ENCODE measurements at regions not wholly inside any gene's neighbourhood (a gene's known extent, or its start where the extent isn't known, plus 50 kb on each side); places are given as distances from the start of the nearest gene placed in this dataset.

GRCh38 chr15:27670486-27671209, 428.5 kb downstream of the OCA2 start:
- intact Hi-C loops (cut with micrococcal nuclease; ENCODE audit: unreplicated experiment) = no loop called here
- DNase-seq (ENCODE audit: low spot score) = no peak
- ChIA-PET POLR2A (no interaction called here), CTCF (ENCODE audit: unreplicated experiment) (no interaction called here)
- no peaks in the 10 kb centered on the region for H3K9me3 ChIP-seq (ENCODE audit: low read length)
- no peak for TF ChIP-seq CTCF (conservative IDR thresholded peaks at IDR 0.05; ENCODE audit: low read length)
- TF ChIP-seq EZH2phosphoT487 (IDR thresholded peaks at IDR 0.05; ENCODE audit: borderline replicate concordance, low read depth, low read length) = no peak
- H3K79me2 ChIP-seq (ENCODE audit: insufficient read depth, low read depth, low read length) = no peaks in the 10 kb centered on the region
- H2AFZ ChIP-seq (ENCODE audit: low read length) = no peak overlapping the region
- no peaks in the 10 kb centered on the region for H3K4me1 ChIP-seq (ENCODE audit: insufficient read depth, low read length, poor library complexity, severe bottlenecking)
- H3K9me2 ChIP-seq (ENCODE audit: insufficient read depth, low read length) = no peaks in the 10 kb centered on the region
- no peak overlapping the region for H3K27ac ChIP-seq (ENCODE audit: low read depth, low read length, poor library complexity, severe bottlenecking)
- no peaks in the 10 kb centered on the region for H3K36me3 ChIP-seq (ENCODE audit: insufficient read depth, low read length)
- H3K4me3 ChIP-seq (ENCODE audit: low read depth, low read length, poor library complexity, severe bottlenecking) = no peak overlapping the region
- no TSS peak for BruUV-seq (replicated peaks)
- H4K20me1 ChIP-seq (ENCODE audit: insufficient read depth, low read length) = no peaks in the 10 kb centered on the region
- H3K4me2 ChIP-seq (ENCODE audit: low read length) = no peak overlapping the region

DNA sequence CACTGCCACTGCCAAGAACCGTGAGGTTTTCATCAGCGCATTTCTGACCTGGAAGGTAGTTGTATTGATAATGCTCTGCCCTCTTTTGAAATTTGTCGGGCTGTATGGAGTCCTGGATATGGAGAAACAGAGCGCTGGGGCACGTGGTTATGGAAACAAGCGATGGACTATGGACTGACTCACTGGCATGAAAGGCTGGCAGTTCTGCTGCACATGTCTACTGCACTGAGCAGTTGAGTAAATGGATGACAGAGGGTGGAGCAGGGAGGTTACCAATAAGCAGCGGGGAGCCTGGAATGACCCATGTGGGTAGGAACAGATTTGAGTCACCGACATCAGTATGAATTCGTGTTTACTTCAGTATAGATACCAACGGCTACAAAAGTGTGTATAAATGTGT, 429.5 kb downstream of the OCA2 start:
- BruUV-seq (replicated peaks) = no TSS peak
- Histone ChIP-seq H3K4me2 (ENCODE audit: low read length) (no peak overlapping the region), H3K4me3 (ENCODE audit: low read depth, low read length, poor library complexity, severe bottlenecking) (no peak overlapping the region), H2AFZ (ENCODE audit: low read length) (no peak overlapping the region), H3K36me3 (ENCODE audit: insufficient read depth, low read length) (no peaks in the 10 kb centered on the region), H3K79me2 (ENCODE audit: insufficient read depth, low read depth, low read length) (no peaks in the 10 kb centered on the region), H3K9me3 (ENCODE audit: low read length) (no peaks in the 10 kb centered on the region), H4K20me1 (ENCODE audit: insufficient read depth, low read length) (no peaks in the 10 kb centered on the region), H3K4me1 (ENCODE audit: insufficient read depth, low read length, poor library complexity, severe bottlenecking) (no peaks in the 10 kb centered on the region), H3K27ac (ENCODE audit: low read depth, low read length, poor library complexity, severe bottlenecking) (no peak overlapping the region), H3K9me2 (ENCODE audit: insufficient read depth, low read length) (no peaks in the 10 kb centered on the region)
- POLR2A ChIA-PET = no interaction called here
- CTCF ChIA-PET (ENCODE audit: unreplicated experiment) = no interaction called here
- no peak for DNase-seq (ENCODE audit: low spot score)
- intact Hi-C loops (cut with micrococcal nuclease; ENCODE audit: unreplicated experiment) = no loop called here
- TF ChIP-seq EZH2phosphoT487 (IDR thresholded peaks at IDR 0.05; ENCODE audit: borderline replicate concordance, low read depth, low read length) (no peak), CTCF (conservative IDR thresholded peaks at IDR 0.05; ENCODE audit: low read length) (no peak)

GRCh38 chr15:27668471-27669220, 430.5 kb downstream of the OCA2 start:
- Histone ChIP-seq H3K4me3 (ENCODE audit: low read depth, low read length, poor library complexity, severe bottlenecking) (no peak overlapping the region), H4K20me1 (ENCODE audit: insufficient read depth, low read length) (no peaks in the 10 kb centered on the region), H3K9me2 (ENCODE audit: insufficient read depth, low read length) (no peaks in the 10 kb centered on the region), H3K79me2 (ENCODE audit: insufficient read depth, low read depth, low read length) (no peaks in the 10 kb centered on the region), H3K36me3 (ENCODE audit: insufficient read depth, low read length) (no peaks in the 10 kb centered on the region), H3K27ac (ENCODE audit: low read depth, low read length, poor library complexity, severe bottlenecking) (no peak overlapping the region), H3K4me2 (ENCODE audit: low read length) (no peak overlapping the region), H3K4me1 (ENCODE audit: insufficient read depth, low read length, poor library complexity, severe bottlenecking) (no peaks in the 10 kb centered on the region), H2AFZ (ENCODE audit: low read length) (no peak overlapping the region), H3K9me3 (ENCODE audit: low read length) (no peaks in the 10 kb centered on the region)
- BruUV-seq (replicated peaks) = no TSS peak
- intact Hi-C loops (cut with micrococcal nuclease; ENCODE audit: unreplicated experiment) = no loop called here
- no peak for DNase-seq (ENCODE audit: low spot score)
- CTCF ChIA-PET (ENCODE audit: unreplicated experiment) = no interaction called here
- TF ChIP-seq EZH2phosphoT487 (IDR thresholded peaks at IDR 0.05; ENCODE audit: borderline replicate concordance, low read depth, low read length) (no peak), CTCF (conservative IDR thresholded peaks at IDR 0.05; ENCODE audit: low read length) (no peak)
- POLR2A ChIA-PET = no interaction called here
